ENCODE measurements at regions not wholly inside any gene's neighbourhood (a gene's known extent, or its start where the extent isn't known, plus 50 kb on each side); places are given as distances from the start of the nearest gene placed in this dataset.

DNA sequence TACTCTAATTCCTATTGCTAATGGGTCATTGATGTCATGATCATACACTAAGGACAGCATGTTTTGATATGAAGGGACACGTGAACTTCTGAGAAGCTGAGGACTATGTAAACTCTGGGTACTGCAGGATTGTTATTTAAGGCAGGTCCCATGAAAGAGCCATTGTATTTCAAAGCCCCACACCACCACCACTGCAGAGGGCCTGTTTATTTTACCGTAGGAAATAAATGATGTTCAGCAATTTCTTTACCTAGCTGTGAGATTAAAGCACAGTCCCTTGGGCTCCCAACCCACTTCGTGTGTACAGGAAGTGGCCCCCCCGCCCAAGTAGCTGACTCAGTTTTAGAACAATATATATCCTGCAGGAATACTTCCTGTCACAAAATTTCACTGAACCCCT lies 89.8 kb upstream of the ACSL4 start:
- intact Hi-C loops (cut with DNase I; ENCODE audit: low total_unique reads) (no loop called here), in situ Hi-C loops (cut with MboI; ENCODE audit: low sequenced_read_pairs in 4 of 4) (no loop called here)

DNA sequence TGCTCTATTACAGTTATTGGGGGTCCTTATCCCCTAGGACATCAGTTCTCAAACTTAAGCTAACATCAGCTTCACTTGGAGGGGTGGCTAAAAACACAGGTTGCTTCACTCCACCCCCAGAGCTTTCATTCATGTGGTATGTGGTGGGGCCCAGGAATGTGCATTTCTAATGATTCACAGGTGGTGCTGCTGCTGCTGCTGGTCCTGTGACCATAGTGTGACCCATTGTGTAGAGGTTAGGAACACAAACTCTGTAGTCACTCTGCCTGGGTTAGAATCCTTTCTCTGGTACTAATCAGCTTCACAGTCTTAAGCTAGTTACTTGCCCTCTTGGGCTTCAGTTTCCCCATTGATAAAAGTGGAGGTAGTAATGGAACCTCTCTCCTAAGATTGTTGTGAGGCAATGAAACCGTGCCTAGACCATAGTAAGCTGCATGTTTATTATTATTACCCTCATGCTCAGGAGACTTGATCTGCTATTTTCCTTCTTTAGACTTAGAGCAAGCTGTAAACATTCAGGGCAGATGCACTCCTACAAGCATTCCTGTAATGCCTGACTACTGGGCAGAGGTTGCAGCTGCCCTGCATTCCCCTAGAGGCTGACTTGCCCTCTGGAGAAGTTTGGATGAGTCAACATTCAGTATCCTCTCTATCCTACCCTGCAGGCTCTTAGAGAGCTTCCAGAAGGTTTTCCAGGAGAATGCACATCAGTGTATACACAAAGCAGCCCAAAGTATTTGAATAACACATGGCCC lies 94.1 kb upstream of the ACSL4 start:
- no peaks in the 10 kb centered on the region for H3K4me1 ChIP-seq
- in situ Hi-C loops (cut with MboI; ENCODE audit: low sequenced_read_pairs in 4 of 4): no loop called here
- TF ChIP-seq, protein P1, sequence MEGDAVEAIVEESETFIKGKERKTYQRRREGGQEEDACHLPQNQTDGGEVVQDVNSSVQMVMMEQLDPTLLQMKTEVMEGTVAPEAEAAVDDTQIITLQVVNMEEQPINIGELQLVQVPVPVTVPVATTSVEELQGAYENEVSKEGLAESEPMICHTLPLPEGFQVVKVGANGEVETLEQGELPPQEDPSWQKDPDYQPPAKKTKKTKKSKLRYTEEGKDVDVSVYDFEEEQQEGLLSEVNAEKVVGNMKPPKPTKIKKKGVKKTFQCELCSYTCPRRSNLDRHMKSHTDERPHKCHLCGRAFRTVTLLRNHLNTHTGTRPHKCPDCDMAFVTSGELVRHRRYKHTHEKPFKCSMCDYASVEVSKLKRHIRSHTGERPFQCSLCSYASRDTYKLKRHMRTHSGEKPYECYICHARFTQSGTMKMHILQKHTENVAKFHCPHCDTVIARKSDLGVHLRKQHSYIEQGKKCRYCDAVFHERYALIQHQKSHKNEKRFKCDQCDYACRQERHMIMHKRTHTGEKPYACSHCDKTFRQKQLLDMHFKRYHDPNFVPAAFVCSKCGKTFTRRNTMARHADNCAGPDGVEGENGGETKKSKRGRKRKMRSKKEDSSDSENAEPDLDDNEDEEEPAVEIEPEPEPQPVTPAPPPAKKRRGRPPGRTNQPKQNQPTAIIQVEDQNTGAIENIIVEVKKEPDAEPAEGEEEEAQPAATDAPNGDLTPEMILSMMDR (IDR thresholded peaks at IDR 0.05 in 4 of 5, conservative IDR thresholded peaks at IDR 0.05 in 1 of 5): no peak
- no peak for TF ChIP-seq POLR2A (IDR thresholded peaks at IDR 0.05)
- H3K4me3 ChIP-seq: no peak overlapping the region
- H3K27me3 ChIP-seq: no peaks in the 10 kb centered on the region
- no peaks in the 10 kb centered on the region for H3K9me3 ChIP-seq
- ATAC-seq: no peak
- DNase-seq: no peak
- H3K36me3 ChIP-seq: no peaks in the 10 kb centered on the region
- H3K27ac ChIP-seq: no peak overlapping the region
- intact Hi-C loops (cut with DNase I; ENCODE audit: low total_unique reads): no loop called here

More for the DNA sequence above, 89.8 kb upstream of the ACSL4 start:
- no peaks in the 10 kb centered on the region for H3K9me3 ChIP-seq
- no peak overlapping the region for H3K27ac ChIP-seq
- H3K4me3 ChIP-seq: no peak overlapping the region
- no peaks in the 10 kb centered on the region for H3K4me1 ChIP-seq
- DNase-seq (no peak), ATAC-seq (no peak)
- TF ChIP-seq POLR2A (IDR thresholded peaks at IDR 0.05): no peak
- TF ChIP-seq, protein P1 (IDR thresholded peaks at IDR 0.05 in 4 of 5, conservative IDR thresholded peaks at IDR 0.05 in 1 of 5): no peak
- H3K27me3 ChIP-seq: no peaks in the 10 kb centered on the region
- no peaks in the 10 kb centered on the region for H3K36me3 ChIP-seq

DNA sequence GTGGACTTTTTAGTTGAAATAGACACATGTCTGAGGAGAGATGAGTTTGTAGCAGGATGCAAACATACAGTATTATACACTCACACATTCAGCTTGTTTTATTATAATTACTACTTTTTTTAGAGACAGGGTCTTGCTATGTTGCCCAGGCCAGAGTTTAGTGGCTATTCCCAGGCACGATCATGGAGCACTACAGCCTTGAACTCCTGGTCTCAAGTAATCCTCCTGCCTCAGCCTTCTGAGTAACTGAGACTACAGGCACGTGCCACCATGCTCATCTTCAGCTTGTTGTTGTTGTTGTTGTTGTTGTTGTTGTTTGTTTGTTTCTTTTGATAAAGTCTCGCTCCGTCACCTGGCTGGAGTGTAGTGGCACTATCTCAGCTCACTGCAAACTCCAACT lies 94.7 kb upstream of the ACSL4 start:
- no peak for DNase-seq
- in situ Hi-C loops (cut with MboI; ENCODE audit: low sequenced_read_pairs in 4 of 4) (no loop called here), intact Hi-C loops (cut with DNase I; ENCODE audit: low total_unique reads) (no loop called here)
- H3K27me3 ChIP-seq: no peaks in the 10 kb centered on the region
- TF ChIP-seq, protein P1 (IDR thresholded peaks at IDR 0.05 in 4 of 5, conservative IDR thresholded peaks at IDR 0.05 in 1 of 5): no peak
- no peak for TF ChIP-seq POLR2A (IDR thresholded peaks at IDR 0.05)
- H3K4me3 ChIP-seq: no peak overlapping the region
- H3K27ac ChIP-seq: no peak overlapping the region
- no peaks in the 10 kb centered on the region for H3K36me3 ChIP-seq
- H3K9me3 ChIP-seq: no peaks in the 10 kb centered on the region
- H3K4me1 ChIP-seq: no peaks in the 10 kb centered on the region
- no peak for ATAC-seq

DNA sequence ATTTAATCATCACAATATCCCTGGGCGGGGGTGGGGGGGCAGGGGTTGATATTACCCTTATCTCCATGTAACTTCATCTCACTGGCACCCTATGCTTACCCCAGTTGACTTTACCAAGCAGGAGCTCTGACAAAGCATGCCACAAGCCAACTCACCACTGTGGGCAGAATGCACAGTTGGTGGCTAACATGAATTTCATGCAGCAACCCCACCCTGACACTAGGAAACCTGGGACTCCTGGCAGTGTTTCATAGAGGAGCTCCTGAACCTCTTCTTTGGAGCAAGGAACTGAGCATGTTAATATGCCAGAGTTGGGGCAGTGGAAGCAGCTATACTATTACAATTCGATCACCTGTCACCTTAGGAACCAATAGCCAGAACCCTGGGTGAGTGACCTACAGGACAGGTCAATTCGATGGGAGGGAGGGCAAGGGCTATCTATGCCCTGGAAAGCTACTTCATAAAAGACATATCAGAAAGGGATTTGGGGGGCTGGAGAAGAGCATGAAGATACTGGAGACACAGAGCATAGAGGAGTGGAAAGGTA lies 97.2 kb upstream of the ACSL4 start:
- intact Hi-C loops (cut with DNase I; ENCODE audit: low total_unique reads) (no loop called here), in situ Hi-C loops (cut with MboI; ENCODE audit: low sequenced_read_pairs in 4 of 4) (no loop called here)
- DNase-seq (no peak), ATAC-seq (no peak)
- no peak for TF ChIP-seq POLR2A (IDR thresholded peaks at IDR 0.05)
- TF ChIP-seq, protein P1 (IDR thresholded peaks at IDR 0.05 in 4 of 5, conservative IDR thresholded peaks at IDR 0.05 in 1 of 5): no peak
- Histone ChIP-seq H3K4me3 (no peak overlapping the region), H3K9me3 (no peaks in the 10 kb centered on the region), H3K27me3 (no peaks in the 10 kb centered on the region), H3K36me3 (no peaks in the 10 kb centered on the region), H3K4me1 (no peaks in the 10 kb centered on the region), H3K27ac (no peak overlapping the region)
